Colonic mucosa (tissue), 4 donors: ENCODE measurements at regions not wholly inside any gene's neighbourhood (a gene's known extent, or its start where the extent isn't known, plus 50 kb on each side); places are given as distances from the start of the nearest gene placed in this dataset.

Experiments used
- DNase-seq: peaks from one replicate; pipeline ENCODE4 v3.0.0-alpha.2; 2020
- H3K27ac ChIP-seq: fragments of 200-600 bp; one replicate; pipeline ENCODE4 v1.8.0; 2021
- H3K27me3 ChIP-seq: fragments of 200-600 bp; one replicate; pipeline ENCODE4 v1.8.0; 2021
- H3K36me3 ChIP-seq: fragments of 200-600 bp; one replicate; pipeline ENCODE4 v1.8.0; 2021
- H3K4me1 ChIP-seq: fragments of 200-600 bp; one replicate; pipeline ENCODE4 v1.8.0; 2021; ENCODE audit warnings: mild to moderate bottlenecking
- H3K4me3 ChIP-seq: fragments of 200-600 bp; one replicate; pipeline ENCODE4 v1.8.0; 2021
- H3K9ac ChIP-seq, 2 donors: one replicate each; pipeline ENCODE4 v1.7.0; 2013; ENCODE audit warnings: control low read depth in 2 of 2, low read depth in 2 of 2, low read length in 2 of 2
- H3K9me3 ChIP-seq: fragments of 200-600 bp; one replicate; pipeline ENCODE4 v1.8.0; 2021
- CTCF ChIP-seq: fragments of 200-600 bp; IDR thresholded peaks from one replicate; pipeline ENCODE4 v1.8.0; 2022; ENCODE audit warnings: antibody characterized with exemption, mild to moderate bottlenecking
- intact Hi-C: fragments of 100-400 bp; cut with DNase I; formaldehyde crosslinking; loops from one replicate; pipeline ENCODE4 v1.14.1; 2022
- donor health status: healthy.
- donor health status: DM: no; HTN: no; CAD: no.
- donor health status: DM: no; HTN: no; CAD: no.

DNA sequence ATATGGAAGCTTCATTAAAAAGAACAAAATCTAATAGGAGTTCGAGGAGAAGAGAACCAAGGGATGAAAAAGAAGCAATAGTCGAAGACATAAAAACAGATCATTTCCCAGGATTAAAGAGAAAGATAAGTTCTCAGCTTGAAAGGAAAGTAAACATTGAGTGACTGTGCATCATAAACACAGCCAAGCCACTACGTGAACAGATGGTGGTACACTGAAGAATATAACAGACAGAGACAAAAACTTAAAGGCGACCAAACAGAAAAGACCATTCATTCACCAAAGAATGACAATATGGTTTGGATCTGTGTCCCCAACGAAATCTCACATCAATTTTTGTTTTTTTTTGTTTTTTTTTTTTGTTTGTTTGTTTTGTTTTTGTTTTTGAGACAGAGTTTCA, 210.8 kb upstream of the LINGO1 start:
- Histone ChIP-seq H3K9me3 (no peaks in the 10 kb centered on the region), H3K4me3 (no peak overlapping the region), H3K27ac (no peak overlapping the region), H3K4me1 (no peaks in the 10 kb centered on the region), H3K36me3 (no peaks in the 10 kb centered on the region), H3K27me3 (no peaks in the 10 kb centered on the region), H3K9ac (no peak overlapping the region)
- no peak for DNase-seq
- no peak for TF ChIP-seq CTCF
- intact Hi-C loops, result no loop called here

DNA sequence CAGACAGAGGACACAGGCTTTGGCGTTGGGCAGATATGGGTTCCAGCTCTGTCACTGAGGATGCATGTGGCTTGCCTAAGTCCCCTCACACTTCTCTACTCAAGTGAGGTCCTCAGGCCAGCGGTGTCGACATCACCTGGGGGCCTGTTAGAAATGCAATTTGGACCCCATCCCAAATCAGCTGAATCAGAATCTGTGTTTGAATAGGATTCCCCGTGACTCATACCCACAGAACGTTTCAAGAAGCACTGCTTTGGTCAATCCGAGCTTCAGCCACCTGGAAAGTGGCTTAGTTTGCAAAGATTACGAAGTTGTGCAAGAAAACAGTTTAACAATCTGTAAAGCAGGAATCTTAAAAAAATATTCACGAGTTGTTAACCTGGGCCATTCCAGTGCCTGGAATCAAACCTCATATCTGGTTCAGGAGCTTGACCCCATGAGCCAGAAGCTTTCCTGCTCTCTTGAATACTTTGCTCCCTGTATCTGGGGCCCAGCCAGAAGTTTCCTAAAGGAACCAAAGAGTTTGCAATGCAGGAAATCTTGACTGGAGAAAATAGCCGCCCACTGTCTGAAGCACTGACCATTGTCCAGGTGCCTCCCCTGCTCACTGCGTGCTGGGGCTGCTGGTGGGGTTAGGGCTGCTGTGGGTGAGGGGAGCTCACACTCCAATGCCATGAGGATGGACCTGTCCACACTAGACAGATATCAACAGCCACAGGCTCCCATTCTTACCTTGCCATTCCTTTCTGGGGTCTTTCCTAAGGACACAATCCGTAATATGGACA, 208.5 kb upstream of the LINGO1 start:
- H3K9me3 ChIP-seq, result no peaks in the 10 kb centered on the region
- H3K36me3 ChIP-seq, result no peaks in the 10 kb centered on the region
- no peak overlapping the region for H3K9ac ChIP-seq
- no peak overlapping the region for H3K27ac ChIP-seq
- no peak for TF ChIP-seq CTCF
- intact Hi-C loops, result no loop called here
- no peaks in the 10 kb centered on the region for H3K4me1 ChIP-seq
- H3K4me3 ChIP-seq, result no peak overlapping the region
- DNase-seq, result no peak
- no peaks in the 10 kb centered on the region for H3K27me3 ChIP-seq

GRCh38 chr15:77839970-77840905, 207.5 kb upstream of the LINGO1 start:
- no peaks in the 10 kb centered on the region for H3K36me3 ChIP-seq
- no peaks in the 10 kb centered on the region for H3K27me3 ChIP-seq
- TF ChIP-seq CTCF, result no peak
- H3K27ac ChIP-seq, result no peak overlapping the region
- H3K9me3 ChIP-seq, result no peaks in the 10 kb centered on the region
- H3K4me3 ChIP-seq, result no peak overlapping the region
- no peaks in the 10 kb centered on the region for H3K4me1 ChIP-seq
- intact Hi-C loops, result no loop called here
- no peak overlapping the region for H3K9ac ChIP-seq
- DNase-seq, result no peak

GRCh38 chr15:77839456-77839855, 206.7 kb upstream of the LINGO1 start:
- no peaks in the 10 kb centered on the region for H3K36me3 ChIP-seq
- TF ChIP-seq CTCF, result no peak
- H3K9me3 ChIP-seq, result no peaks in the 10 kb centered on the region
- DNase-seq, result no peak
- intact Hi-C loops, result no loop called here
- H3K4me3 ChIP-seq, result no peak overlapping the region
- H3K27me3 ChIP-seq, result no peaks in the 10 kb centered on the region
- H3K4me1 ChIP-seq, result no peaks in the 10 kb centered on the region
- H3K27ac ChIP-seq, result no peak overlapping the region
- no peak overlapping the region for H3K9ac ChIP-seq

DNA sequence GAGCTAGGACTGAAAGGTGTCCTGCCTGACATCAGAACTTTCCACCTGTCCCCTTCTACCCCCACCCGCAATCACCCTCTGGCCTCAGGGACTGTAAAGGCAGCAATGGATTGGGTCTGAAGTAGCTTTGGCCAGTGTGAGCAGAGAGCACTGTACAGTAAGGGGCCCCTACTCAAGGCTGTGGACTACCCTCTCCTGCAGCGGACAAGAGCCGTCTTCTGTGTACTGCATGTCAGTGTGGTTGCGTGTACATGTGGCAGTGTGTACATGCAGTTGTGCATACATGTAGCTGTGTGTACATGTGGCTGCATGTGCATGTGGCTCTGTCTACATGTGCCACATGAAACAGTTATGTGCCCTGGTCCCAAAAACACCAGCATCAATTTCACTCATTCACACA, 205.9 kb upstream of the LINGO1 start:
- intact Hi-C loops, result no loop called here
- Histone ChIP-seq H3K27me3 (no peaks in the 10 kb centered on the region), H3K36me3 (no peaks in the 10 kb centered on the region), H3K4me3 (no peak overlapping the region), H3K9ac (no peak overlapping the region), H3K4me1 (no peaks in the 10 kb centered on the region), H3K27ac (no peak overlapping the region), H3K9me3 (no peaks in the 10 kb centered on the region)
- no peak for DNase-seq
- no peak for TF ChIP-seq CTCF
